D721Med (cell line): ENCODE measurements at regions not wholly inside any gene's neighbourhood (a gene's known extent, or its start where the extent isn't known, plus 50 kb on each side); places are given as distances from the start of the nearest gene placed in this dataset.

Experiments used
- DNase-seq: peaks from one replicate; pipeline ENCODE4 v3.0.0; 2011; ENCODE audit warnings: low spot score; ENCODE audit not compliant: insufficient read length
- FAIRE-seq: peaks from 2 replicates; lab custom pipeline; 2011; peaks lifted over from hg19 to GRCh38; lab: Jason Lieb, UNC
- TF ChIP-seq, protein P1 (sequence below): IDR thresholded peaks from 2 replicates; pipeline ENCODE4 v1.5.1; 2012; ENCODE audit warnings: mild to moderate bottlenecking, control low read depth; ENCODE audit not compliant: insufficient read depth; ENCODE audit errors: missing control alignments

DNA sequence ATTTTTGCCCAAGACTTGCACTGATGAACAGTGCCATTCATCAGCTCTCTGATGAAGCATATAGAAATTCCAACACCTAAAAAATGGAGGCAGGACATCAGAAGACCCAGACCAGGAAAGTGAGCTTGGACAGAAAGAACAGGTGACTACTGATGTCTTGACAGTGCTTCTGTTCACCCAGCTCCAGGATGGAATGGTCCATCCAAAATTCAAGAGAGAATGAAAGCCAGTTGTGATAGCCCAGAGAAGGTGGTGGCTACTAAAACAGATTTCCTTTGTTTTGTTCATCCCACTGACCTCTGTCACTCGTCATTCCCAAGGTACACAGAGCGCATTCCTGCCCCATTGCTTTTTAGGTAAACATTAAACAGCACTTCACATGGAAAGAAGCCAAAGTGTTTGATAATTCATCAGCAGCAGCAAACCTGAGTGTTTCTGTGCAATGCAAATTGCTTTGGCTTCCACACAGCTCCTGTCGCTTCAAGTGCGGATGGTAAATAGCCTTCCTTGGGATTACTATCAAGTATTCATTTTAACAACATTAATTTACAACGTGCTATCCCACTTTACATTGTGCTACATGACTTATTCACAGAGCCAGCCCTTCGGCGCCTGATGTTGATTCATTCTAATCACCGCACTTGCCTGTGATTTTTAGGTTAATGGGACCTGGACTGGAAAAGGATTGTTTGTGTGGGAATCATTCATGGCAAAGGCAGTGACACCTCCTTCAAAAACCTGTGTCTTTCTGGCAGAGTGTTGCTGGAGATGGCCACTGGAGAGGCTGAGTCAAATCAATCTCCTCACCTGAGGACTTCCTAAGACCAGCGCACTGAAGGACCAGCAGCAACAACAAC lies 65.1 kb upstream of the TOX3 start:
- DNase-seq (no peak), FAIRE-seq (no peak)
- TF ChIP-seq, protein P1, sequence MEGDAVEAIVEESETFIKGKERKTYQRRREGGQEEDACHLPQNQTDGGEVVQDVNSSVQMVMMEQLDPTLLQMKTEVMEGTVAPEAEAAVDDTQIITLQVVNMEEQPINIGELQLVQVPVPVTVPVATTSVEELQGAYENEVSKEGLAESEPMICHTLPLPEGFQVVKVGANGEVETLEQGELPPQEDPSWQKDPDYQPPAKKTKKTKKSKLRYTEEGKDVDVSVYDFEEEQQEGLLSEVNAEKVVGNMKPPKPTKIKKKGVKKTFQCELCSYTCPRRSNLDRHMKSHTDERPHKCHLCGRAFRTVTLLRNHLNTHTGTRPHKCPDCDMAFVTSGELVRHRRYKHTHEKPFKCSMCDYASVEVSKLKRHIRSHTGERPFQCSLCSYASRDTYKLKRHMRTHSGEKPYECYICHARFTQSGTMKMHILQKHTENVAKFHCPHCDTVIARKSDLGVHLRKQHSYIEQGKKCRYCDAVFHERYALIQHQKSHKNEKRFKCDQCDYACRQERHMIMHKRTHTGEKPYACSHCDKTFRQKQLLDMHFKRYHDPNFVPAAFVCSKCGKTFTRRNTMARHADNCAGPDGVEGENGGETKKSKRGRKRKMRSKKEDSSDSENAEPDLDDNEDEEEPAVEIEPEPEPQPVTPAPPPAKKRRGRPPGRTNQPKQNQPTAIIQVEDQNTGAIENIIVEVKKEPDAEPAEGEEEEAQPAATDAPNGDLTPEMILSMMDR: no peak

DNA sequence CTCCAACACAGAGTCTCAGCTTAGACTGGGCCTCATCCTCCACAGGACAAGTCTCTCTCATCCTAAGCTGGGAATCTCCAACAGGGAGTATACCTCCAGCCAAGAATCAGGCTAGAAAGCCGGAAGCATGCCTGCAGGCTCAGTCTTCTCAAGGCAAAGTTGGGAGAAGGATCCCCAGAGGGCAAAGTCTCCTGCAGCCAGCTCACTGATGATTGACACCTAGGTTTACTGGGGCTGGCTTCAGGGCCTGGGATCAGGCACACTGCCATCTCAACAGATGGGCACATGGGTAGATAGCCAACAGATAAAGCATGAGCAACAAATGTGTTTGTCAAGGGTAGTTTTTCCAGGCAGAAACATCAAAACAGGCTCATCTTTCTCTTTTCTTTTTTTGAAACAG lies 56.1 kb upstream of the TOX3 start:
- no peak for FAIRE-seq
- TF ChIP-seq, protein P1: no peak
- DNase-seq: no peak

DNA sequence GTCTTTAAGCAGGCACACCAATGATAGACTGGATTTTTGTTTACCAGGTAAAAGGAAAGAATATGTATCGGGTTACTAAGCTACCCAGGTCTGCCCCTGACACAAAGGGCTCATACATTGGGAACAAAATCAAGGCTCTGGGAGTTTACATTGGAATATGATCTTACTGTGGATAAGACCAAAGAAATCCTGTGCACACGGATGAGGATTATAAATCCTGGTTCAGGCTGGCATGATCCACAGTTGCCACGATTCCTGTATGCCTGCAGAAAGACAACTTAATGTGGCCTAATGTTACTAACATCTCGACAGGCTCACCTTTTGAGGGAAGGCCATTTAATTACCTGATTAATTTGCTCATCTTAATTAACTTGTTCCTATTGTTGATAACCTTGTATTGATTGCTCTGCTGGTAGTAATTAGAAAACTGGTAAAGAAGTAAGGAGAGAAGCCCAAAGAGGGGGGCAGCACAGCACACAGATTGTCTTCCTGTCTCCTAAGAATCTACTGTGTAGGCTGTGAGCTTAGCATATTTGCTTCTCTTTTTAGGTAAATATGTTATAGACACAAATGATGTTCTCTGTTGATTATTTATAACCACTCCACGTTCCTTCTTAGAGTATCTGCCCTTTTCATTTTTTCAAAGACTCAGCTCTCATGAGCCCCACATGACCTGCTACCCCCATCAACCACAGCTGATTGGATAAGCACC lies 51.0 kb upstream of the TOX3 start:
- TF ChIP-seq, protein P1: no peak
- no peak for FAIRE-seq
- no peak for DNase-seq

DNA sequence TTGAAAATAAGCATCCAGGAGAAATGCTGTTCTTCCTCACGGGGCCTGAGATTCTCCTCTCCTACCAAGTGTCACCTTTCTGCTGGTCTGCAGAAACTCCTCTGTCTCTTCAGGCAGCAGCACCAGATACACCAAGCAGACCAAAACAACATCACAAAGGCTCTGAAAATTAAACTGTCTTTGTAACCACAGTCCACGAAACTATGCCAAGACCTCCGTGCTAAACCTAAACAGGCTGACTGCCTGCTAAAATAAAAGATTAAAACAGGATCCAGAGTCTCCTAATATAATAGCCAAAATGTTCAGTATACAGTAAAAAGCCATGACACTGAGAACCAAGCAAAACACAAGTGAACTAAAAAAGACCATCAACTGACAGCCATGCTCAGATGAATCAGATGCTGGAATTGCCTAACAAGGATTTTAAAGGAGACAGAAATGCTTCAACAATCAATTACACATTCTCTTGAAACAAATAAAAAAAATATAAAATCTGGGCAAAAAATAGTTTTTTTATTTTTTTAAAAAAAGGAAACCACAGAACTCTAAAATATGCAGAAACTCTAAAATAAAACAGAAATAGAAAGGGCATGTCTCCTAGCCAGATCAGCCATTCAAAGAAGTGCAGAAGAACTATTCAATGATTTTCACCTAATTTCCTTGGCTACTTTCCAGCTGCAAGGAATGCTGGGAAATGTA lies 50.3 kb upstream of the TOX3 start:
- DNase-seq (no peak), FAIRE-seq (no peak)
- TF ChIP-seq, protein P1: no peak
